ENCODE measurements at regions not wholly inside any gene's neighbourhood (a gene's known extent, or its start where the extent isn't known, plus 50 kb on each side); places are given as distances from the start of the nearest gene placed in this dataset.

- DNase-seq (no peak), ATAC-seq (replicated peaks in 1 of 4) (no peak)
- Histone ChIP-seq H3K36me3 (ENCODE audit: control insufficient read depth in 2 of 2, extremely low read depth in 1 of 2, insufficient read depth in 1 of 2, low read length in 1 of 2) (no peaks in the 10 kb centered on the region), H3K4me3 (ENCODE audit: control insufficient read depth in 1 of 2, extremely low read depth in 1 of 2, low read length in 1 of 2) (no peak overlapping the region), H3K27me3 (replicated peaks in 1 of 2; ENCODE audit: control insufficient read depth in 2 of 2, extremely low read depth in 1 of 2, insufficient read depth in 2 of 2, low read length in 1 of 2) (no peaks in the 10 kb centered on the region), H3K27ac (ENCODE audit: low read length) (no peak overlapping the region), H3K9me3 (no peaks in the 10 kb centered on the region), H3K4me1 (ENCODE audit: control insufficient read depth in 1 of 2, extremely low read depth in 1 of 2, insufficient read depth in 2 of 2, low read length in 2 of 2) (no peaks in the 10 kb centered on the region)
- no peaks in the 10 kb centered on the region for H3K36me3 Mint-ChIP-seq
- WGBS (ENCODE audit: insufficient coverage), result no CpG with 5 or more reads among the region's 1 CpG
- ChIA-PET POLR2A (no interaction called here), CTCF (no interaction called here)
- peaks cover 0 to 4% (median 3%) of the 10 kb centered on the region in 3 donors for H3K9me3 Mint-ChIP-seq
- H3K27me3 Mint-ChIP-seq, result no peaks in the 10 kb centered on the region
- H3K27ac Mint-ChIP-seq, result no peak overlapping the region
- H3K4me3 Mint-ChIP-seq, result no peak overlapping the region
- H3K4me1 Mint-ChIP-seq, result no peaks in the 10 kb centered on the region
Measured at GRCh38 chr6:120328521-120328920, 979.0 kb upstream of the MAN1A1 start.

DNA sequence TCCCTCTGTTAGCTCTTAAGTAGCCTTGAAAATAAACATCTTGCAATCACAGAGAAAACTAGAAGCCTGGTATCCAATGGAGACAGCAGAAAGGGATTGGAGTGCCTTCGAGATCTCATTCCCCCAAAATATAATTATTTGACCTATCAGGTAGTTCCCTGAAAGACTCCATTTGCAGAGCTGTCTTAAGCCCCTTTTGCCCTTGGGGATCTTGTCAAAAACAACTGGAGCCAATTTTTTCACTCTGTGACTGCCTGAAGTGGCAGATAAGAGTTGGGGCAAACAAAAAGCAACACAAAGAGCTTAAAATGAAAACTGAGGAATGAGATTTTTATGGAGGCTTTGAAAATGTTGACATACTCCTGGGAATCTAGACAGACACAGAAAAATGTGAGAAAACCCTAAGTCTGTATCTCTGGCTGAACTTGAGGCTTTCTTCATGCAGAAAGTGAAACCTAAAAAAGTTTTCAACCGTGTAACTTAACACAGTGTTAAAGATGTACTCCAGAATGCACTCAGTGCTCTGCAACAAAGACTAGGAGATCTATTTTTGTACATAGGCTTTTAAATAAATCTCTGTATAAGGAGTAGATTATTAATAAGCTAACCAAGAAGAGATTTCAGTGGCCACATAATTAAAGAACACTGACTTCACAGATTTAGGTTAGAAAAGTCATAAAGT lies 971.1 kb upstream of the MAN1A1 start:
- no peaks in the 10 kb centered on the region for H3K36me3 ChIP-seq (ENCODE audit: control insufficient read depth in 2 of 2, extremely low read depth in 1 of 2, insufficient read depth in 1 of 2, low read length in 1 of 2)

DNA sequence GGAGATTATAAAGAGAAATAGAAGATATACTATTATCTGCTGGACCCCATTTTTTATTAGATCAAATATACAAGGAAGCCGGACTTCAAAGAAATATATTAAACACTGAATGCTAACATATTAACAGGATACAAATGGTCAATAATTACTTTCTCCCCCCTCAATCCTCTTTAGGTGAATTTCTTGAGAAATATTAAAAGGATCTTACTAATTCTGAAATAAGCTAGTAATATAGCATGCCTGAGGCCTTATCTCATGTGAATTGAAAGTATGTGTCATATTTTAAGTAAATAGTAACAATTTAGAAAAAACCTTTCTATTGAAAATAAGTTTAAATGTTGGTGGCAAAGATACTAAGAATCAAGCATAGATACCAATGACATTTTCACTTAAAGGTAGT lies 954.7 kb upstream of the MAN1A1 start:
- no peaks in the 10 kb centered on the region for H3K9me3 ChIP-seq
- Mint-ChIP-seq H3K4me3 (no peak overlapping the region), H3K27me3 (no peaks in the 10 kb centered on the region), H3K4me1 (no peaks in the 10 kb centered on the region), H3K27ac (no peak overlapping the region), H3K36me3 (no peaks in the 10 kb centered on the region), H3K9me3 (peaks cover 0 to 6% (median 0%) of the 10 kb centered on the region in 3 donors)
- no CpG with 5 or more reads among the region's 1 CpG for WGBS (ENCODE audit: insufficient coverage)
- ATAC-seq (replicated peaks in 1 of 4), result no peak
- ChIA-PET CTCF (interaction anchor here (0.5 to 0.6 kb wide), 3 partner anchors 22 to 1560 kb away, joined by 3 read pairs; no protein-coding TSS in a partner anchor), POLR2A (no interaction called here)
- H3K4me1 ChIP-seq (ENCODE audit: control insufficient read depth in 1 of 2, extremely low read depth in 1 of 2, insufficient read depth in 2 of 2, low read length in 2 of 2), result no peaks in the 10 kb centered on the region
- no peaks in the 10 kb centered on the region for H3K36me3 ChIP-seq (ENCODE audit: control insufficient read depth in 2 of 2, extremely low read depth in 1 of 2, insufficient read depth in 1 of 2, low read length in 1 of 2)
- H3K27ac ChIP-seq (ENCODE audit: low read length), result no peak overlapping the region
- H3K4me3 ChIP-seq (ENCODE audit: control insufficient read depth in 1 of 2, extremely low read depth in 1 of 2, low read length in 1 of 2), result no peak overlapping the region
- no peaks in the 10 kb centered on the region for H3K27me3 ChIP-seq (replicated peaks in 1 of 2; ENCODE audit: control insufficient read depth in 2 of 2, extremely low read depth in 1 of 2, insufficient read depth in 2 of 2, low read length in 1 of 2)
- DNase-seq, result no peak

More for the DNA sequence above, 971.1 kb upstream of the MAN1A1 start:
- no peak for DNase-seq
- no peaks in the 10 kb centered on the region for H3K27me3 Mint-ChIP-seq
- POLR2A ChIA-PET, result no interaction called here
- no peak for ATAC-seq (replicated peaks in 1 of 4)
- H3K4me3 Mint-ChIP-seq, result no peak overlapping the region
- H3K4me1 Mint-ChIP-seq, result no peaks in the 10 kb centered on the region
- CTCF ChIA-PET, result no interaction called here
- no peaks in the 10 kb centered on the region for H3K4me1 ChIP-seq (ENCODE audit: control insufficient read depth in 1 of 2, extremely low read depth in 1 of 2, insufficient read depth in 2 of 2, low read length in 2 of 2)
- H3K27ac Mint-ChIP-seq, result no peak overlapping the region
- H3K27me3 ChIP-seq (replicated peaks in 1 of 2; ENCODE audit: control insufficient read depth in 2 of 2, extremely low read depth in 1 of 2, insufficient read depth in 2 of 2, low read length in 1 of 2), result no peaks in the 10 kb centered on the region
- no peaks in the 10 kb centered on the region for H3K36me3 Mint-ChIP-seq
- no peak overlapping the region for H3K4me3 ChIP-seq (ENCODE audit: control insufficient read depth in 1 of 2, extremely low read depth in 1 of 2, low read length in 1 of 2)
- peaks cover 11 to 26% (median 11%) of the 10 kb centered on the region in 3 donors for H3K9me3 Mint-ChIP-seq
- WGBS (ENCODE audit: insufficient coverage), result 63% methylated on average over 1 of the region's 2 CpGs
- H3K9me3 ChIP-seq, result no peaks in the 10 kb centered on the region
- H3K27ac ChIP-seq (ENCODE audit: low read length), result no peak overlapping the region

DNA sequence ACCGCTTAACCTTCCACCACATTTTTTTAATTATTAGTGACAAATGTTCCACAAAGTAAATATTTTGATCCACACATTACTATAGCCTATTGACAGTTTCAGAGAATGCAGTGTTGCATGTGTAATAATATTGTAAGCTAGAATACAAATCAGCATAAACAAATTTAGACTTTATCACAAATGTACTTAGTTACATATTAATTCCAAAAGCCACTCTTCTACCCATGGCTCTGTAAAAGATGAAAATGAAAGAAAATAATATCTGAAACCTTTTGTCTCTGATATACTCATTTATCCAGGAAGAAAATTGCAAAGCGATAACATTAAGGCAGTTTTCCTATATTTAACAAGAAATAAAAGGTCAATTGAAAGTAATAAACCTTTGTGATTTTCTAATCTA lies 954.0 kb upstream of the MAN1A1 start:
- Mint-ChIP-seq H3K27me3 (no peaks in the 10 kb centered on the region), H3K4me1 (no peaks in the 10 kb centered on the region), H3K4me3 (no peak overlapping the region), H3K27ac (no peak overlapping the region), H3K36me3 (no peaks in the 10 kb centered on the region), H3K9me3 (peaks cover 0 to 6% (median 0%) of the 10 kb centered on the region in 3 donors)
- H3K4me3 ChIP-seq (ENCODE audit: control insufficient read depth in 1 of 2, extremely low read depth in 1 of 2, low read length in 1 of 2), result no peak overlapping the region
- no peaks in the 10 kb centered on the region for H3K9me3 ChIP-seq
- WGBS (ENCODE audit: insufficient coverage), result no CpG with 5 or more reads among the region's 2 CpGs
- ATAC-seq (replicated peaks in 1 of 4) (no peak), DNase-seq (no peak)
- CTCF ChIA-PET, result no interaction called here
- no peaks in the 10 kb centered on the region for H3K4me1 ChIP-seq (ENCODE audit: control insufficient read depth in 1 of 2, extremely low read depth in 1 of 2, insufficient read depth in 2 of 2, low read length in 2 of 2)
- H3K36me3 ChIP-seq (ENCODE audit: control insufficient read depth in 2 of 2, extremely low read depth in 1 of 2, insufficient read depth in 1 of 2, low read length in 1 of 2), result no peaks in the 10 kb centered on the region
- POLR2A ChIA-PET, result interaction anchor here in 1 of 2 donors (0.5 kb wide), 1 partner anchor 933 kb away, joined by 3 read pairs; no protein-coding TSS in a partner anchor
- H3K27ac ChIP-seq (ENCODE audit: low read length), result no peak overlapping the region
- no peaks in the 10 kb centered on the region for H3K27me3 ChIP-seq (replicated peaks in 1 of 2; ENCODE audit: control insufficient read depth in 2 of 2, extremely low read depth in 1 of 2, insufficient read depth in 2 of 2, low read length in 1 of 2)

DNA sequence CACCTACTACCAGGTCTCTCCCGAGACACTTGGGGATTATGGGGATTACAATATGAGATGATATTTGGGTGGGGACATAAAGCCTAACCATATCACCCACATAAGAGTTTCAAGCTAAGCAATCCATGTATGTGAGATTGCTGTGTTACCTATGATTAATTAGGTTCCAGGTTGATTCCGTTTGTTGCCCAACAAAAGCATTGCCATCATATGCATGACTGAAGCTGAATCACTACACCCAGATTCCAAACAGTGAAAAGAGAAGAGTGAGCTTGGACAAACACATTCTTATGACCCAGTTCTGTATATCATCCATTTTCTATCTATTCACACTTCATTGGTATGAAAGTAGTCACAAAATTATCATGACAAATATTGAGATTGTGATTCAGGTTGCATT lies 952.5 kb upstream of the MAN1A1 start:
- DNase-seq, result no peak
- no peak overlapping the region for H3K4me3 Mint-ChIP-seq
- H3K27ac Mint-ChIP-seq, result no peak overlapping the region
- WGBS (ENCODE audit: insufficient coverage), result no CpG with 5 or more reads among the region's 2 CpGs
- Histone ChIP-seq H3K27me3 (replicated peaks in 1 of 2; ENCODE audit: control insufficient read depth in 2 of 2, extremely low read depth in 1 of 2, insufficient read depth in 2 of 2, low read length in 1 of 2) (no peaks in the 10 kb centered on the region), H3K27ac (ENCODE audit: low read length) (no peak overlapping the region), H3K9me3 (no peaks in the 10 kb centered on the region), H3K4me3 (ENCODE audit: control insufficient read depth in 1 of 2, extremely low read depth in 1 of 2, low read length in 1 of 2) (no peak overlapping the region), H3K4me1 (ENCODE audit: control insufficient read depth in 1 of 2, extremely low read depth in 1 of 2, insufficient read depth in 2 of 2, low read length in 2 of 2) (no peaks in the 10 kb centered on the region), H3K36me3 (ENCODE audit: control insufficient read depth in 2 of 2, extremely low read depth in 1 of 2, insufficient read depth in 1 of 2, low read length in 1 of 2) (no peaks in the 10 kb centered on the region)
- no peaks in the 10 kb centered on the region for H3K4me1 Mint-ChIP-seq
- POLR2A ChIA-PET, result no interaction called here
- H3K36me3 Mint-ChIP-seq, result no peaks in the 10 kb centered on the region
- CTCF ChIA-PET, result no interaction called here
- ATAC-seq (replicated peaks in 1 of 4), result no peak
- peaks cover 0 to 4% (median 0%) of the 10 kb centered on the region in 3 donors for H3K9me3 Mint-ChIP-seq
- no peaks in the 10 kb centered on the region for H3K27me3 Mint-ChIP-seq

- ATAC-seq (replicated peaks in 1 of 4), result no peak
- no peaks in the 10 kb centered on the region for H3K27me3 ChIP-seq (replicated peaks in 1 of 2; ENCODE audit: control insufficient read depth in 2 of 2, extremely low read depth in 1 of 2, insufficient read depth in 2 of 2, low read length in 1 of 2)
- no peaks in the 10 kb centered on the region for H3K4me1 ChIP-seq (ENCODE audit: control insufficient read depth in 1 of 2, extremely low read depth in 1 of 2, insufficient read depth in 2 of 2, low read length in 2 of 2)
- H3K36me3 ChIP-seq (ENCODE audit: control insufficient read depth in 2 of 2, extremely low read depth in 1 of 2, insufficient read depth in 1 of 2, low read length in 1 of 2), result no peaks in the 10 kb centered on the region
- Mint-ChIP-seq H3K36me3 (no peaks in the 10 kb centered on the region), H3K4me3 (no peak overlapping the region), H3K27me3 (no peaks in the 10 kb centered on the region), H3K4me1 (no peaks in the 10 kb centered on the region), H3K9me3 (peaks cover 2 to 17% (median 15%) of the 10 kb centered on the region in 3 donors), H3K27ac (no peak overlapping the region)
- DNase-seq, result no peak
- H3K9me3 ChIP-seq, result no peaks in the 10 kb centered on the region
- H3K27ac ChIP-seq (ENCODE audit: low read length), result no peak overlapping the region
- H3K4me3 ChIP-seq (ENCODE audit: control insufficient read depth in 1 of 2, extremely low read depth in 1 of 2, low read length in 1 of 2), result no peak overlapping the region
- no CpG with 5 or more reads among the region's 1 CpG for whole genome bisulfite sequencing (ENCODE audit: insufficient coverage)
- CTCF ChIA-PET, result no interaction called here
- POLR2A ChIA-PET, result no interaction called here
Measured at GRCh38 chr6:120290964-120291363, 941.4 kb upstream of the MAN1A1 start.

DNA sequence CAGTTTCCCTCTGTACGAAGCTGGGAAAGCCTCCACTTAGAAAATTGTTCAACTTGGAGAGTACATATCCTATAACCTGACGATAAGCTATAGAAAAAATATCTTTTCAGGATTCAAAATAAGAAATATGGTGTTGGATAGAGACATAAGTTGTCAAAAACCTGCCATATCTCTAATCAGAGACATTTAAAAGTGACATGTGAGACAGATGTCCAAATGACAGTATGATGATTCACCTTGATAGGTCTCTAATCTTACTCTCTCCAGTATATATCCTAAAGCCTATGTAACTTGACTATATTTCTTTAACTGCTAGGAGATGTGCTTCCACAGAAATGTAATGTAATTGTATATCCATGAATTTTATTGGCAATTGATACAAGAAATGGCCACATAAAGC lies 932.4 kb upstream of the MAN1A1 start:
- H3K36me3 Mint-ChIP-seq, result no peaks in the 10 kb centered on the region
- DNase-seq, result no peak
- no peaks in the 10 kb centered on the region for H3K27me3 Mint-ChIP-seq
- no peaks in the 10 kb centered on the region for H3K27me3 ChIP-seq (replicated peaks in 1 of 2; ENCODE audit: control insufficient read depth in 2 of 2, extremely low read depth in 1 of 2, insufficient read depth in 2 of 2, low read length in 1 of 2)
- no peaks in the 10 kb centered on the region for H3K9me3 ChIP-seq
- ChIA-PET POLR2A (interaction anchor here in 1 of 2 donors (0.6 kb wide), 1 partner anchor 246 kb away, joined by 7 read pairs; no protein-coding TSS in a partner anchor), CTCF (no interaction called here)
- WGBS (ENCODE audit: insufficient coverage), result no CpG with 5 or more reads among the region's 2 CpGs
- H3K4me3 ChIP-seq (ENCODE audit: control insufficient read depth in 1 of 2, extremely low read depth in 1 of 2, low read length in 1 of 2), result no peak overlapping the region
- no peaks in the 10 kb centered on the region for H3K4me1 ChIP-seq (ENCODE audit: control insufficient read depth in 1 of 2, extremely low read depth in 1 of 2, insufficient read depth in 2 of 2, low read length in 2 of 2)
- H3K4me1 Mint-ChIP-seq, result no peaks in the 10 kb centered on the region
- no peak overlapping the region for H3K27ac ChIP-seq (ENCODE audit: low read length)
- H3K36me3 ChIP-seq (ENCODE audit: control insufficient read depth in 2 of 2, extremely low read depth in 1 of 2, insufficient read depth in 1 of 2, low read length in 1 of 2), result no peaks in the 10 kb centered on the region
- H3K9me3 Mint-ChIP-seq, result peaks cover 0 to 2% (median 2%) of the 10 kb centered on the region in 3 donors
- H3K27ac Mint-ChIP-seq, result no peak overlapping the region
- H3K4me3 Mint-ChIP-seq, result no peak overlapping the region
- ATAC-seq (replicated peaks in 1 of 4), result no peak
